Stomach (tissue), 4 donors: ENCODE measurements at regions not wholly inside any gene's neighbourhood (a gene's known extent, or its start where the extent isn't known, plus 50 kb on each side); places are given as distances from the start of the nearest gene placed in this dataset.

Experiments used
- CTCF ChIP-seq, 7 experiments: fragments of 450-650 bp in 4 of 7; fragments of 200-600 bp in 3 of 7; sonication (generic) in 3 of 7; IDR thresholded peaks; one replicate each; pipeline ENCODE4 v1.5.1; 2016 to 2019; ENCODE audit warnings: antibody characterized with exemption in 7 of 7, control low read depth in 2 of 7, mild to moderate bottlenecking in 1 of 7
- POLR2A ChIP-seq, 4 donors: fragments of 450-650 bp; IDR thresholded peaks; one replicate each; pipeline ENCODE4 v1.6.1; 2016; ENCODE audit warnings: antibody characterized with exemption in 4 of 4, control low read depth in 2 of 4, mild to moderate bottlenecking in 1 of 4, moderate library complexity in 1 of 4
- POLR2AphosphoS5 ChIP-seq, 3 donors: sonication (generic); formaldehyde crosslinking; IDR thresholded peaks; one replicate each; pipeline ENCODE4 v1.6.1; 2016; ENCODE audit warnings: antibody characterized with exemption in 3 of 3

DNA sequence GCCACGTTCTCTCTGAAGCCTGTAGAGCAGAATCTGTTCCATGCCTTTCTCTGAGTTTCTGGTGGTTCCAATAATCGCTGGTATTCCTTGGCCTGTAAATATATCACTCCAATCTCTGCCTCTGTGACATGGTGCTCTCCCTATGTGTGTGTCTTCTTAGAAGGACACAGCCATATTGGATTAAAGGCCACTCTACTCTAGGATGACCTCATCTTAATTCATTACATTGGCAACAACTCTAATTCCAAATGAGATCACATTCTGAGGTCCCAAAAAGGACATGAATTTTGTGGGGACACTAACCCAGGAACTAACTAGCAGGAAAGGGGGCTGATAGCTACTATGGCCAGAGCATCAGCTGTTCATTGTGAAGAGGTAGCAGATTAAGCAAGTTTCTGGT, 110.7 kb downstream of the KLF12 start:
- TF ChIP-seq CTCF (IDR thresholded peaks at IDR 0.05) (no peak), POLR2AphosphoS5 (IDR thresholded peaks at IDR 0.05) (no peak), POLR2A (IDR thresholded peaks at IDR 0.05) (no peak)
